NCI-H524 treated with DMSO at 0.1 percent for 48 hours (cell line): ENCODE measurements at regions not wholly inside any gene's neighbourhood (a gene's known extent, or its start where the extent isn't known, plus 50 kb on each side); places are given as distances from the start of the nearest gene placed in this dataset.

Experiments used
- DNase-seq: peaks from one replicate; lab custom pipeline; 2025; lab: John Stamatoyannopoulos, UW

GRCh38 chr15:95866711-95867440 is 463.6 kb upstream of the NR2F2 start:
- DNase-seq: no peak

DNA sequence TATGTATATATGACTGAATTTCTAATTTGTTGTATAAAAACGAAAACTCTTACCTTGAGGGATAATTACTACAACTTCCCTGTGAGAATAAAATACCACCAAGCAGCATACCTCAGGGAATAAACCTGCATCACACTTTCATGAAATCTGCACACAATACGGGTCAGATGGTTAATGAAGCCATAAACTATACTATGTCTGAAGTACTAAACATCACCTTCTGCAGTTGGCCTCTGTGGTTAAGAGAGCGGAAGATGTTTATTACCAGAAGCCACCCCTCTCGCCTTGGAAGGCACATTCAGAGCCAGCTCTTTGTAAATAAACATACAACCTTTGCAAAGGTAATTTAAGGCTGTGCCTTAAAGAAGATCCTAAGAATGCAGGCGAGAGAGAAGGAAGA is 462.1 kb upstream of the NR2F2 start:
- no peak for DNase-seq

GRCh38 chr15:95868970-95869369 is 461.5 kb upstream of the NR2F2 start:
- DNase-seq: no peak

DNA sequence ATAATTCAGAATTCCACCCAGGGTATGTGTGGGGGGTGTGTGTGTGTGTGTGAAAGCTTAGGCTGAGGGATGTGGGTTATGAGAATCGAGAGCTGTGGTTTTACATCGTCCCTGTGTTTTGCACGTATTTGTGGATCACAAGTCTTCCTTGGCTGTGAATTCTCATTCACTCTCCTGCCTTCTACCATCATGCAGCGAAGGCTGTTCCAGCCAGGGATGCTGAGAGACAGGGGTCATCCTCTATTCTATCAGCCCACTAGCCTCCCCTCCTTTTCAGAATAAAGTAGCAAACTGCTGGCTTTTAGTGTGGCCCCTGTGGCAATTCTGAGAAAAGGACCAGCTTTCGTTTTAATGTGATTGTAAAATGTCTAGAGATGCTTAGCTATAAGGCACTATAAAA is 460.6 kb upstream of the NR2F2 start:
- no peak for DNase-seq

- DNase-seq: no peak
Observed at GRCh38 chr15:95872366-95872771, 458.1 kb upstream of the NR2F2 start.

GRCh38 chr15:95874637-95875036 is 455.9 kb upstream of the NR2F2 start:
- DNase-seq: no peak

GRCh38 chr15:95875121-95875643 is 455.3 kb upstream of the NR2F2 start:
- no peak for DNase-seq

DNA sequence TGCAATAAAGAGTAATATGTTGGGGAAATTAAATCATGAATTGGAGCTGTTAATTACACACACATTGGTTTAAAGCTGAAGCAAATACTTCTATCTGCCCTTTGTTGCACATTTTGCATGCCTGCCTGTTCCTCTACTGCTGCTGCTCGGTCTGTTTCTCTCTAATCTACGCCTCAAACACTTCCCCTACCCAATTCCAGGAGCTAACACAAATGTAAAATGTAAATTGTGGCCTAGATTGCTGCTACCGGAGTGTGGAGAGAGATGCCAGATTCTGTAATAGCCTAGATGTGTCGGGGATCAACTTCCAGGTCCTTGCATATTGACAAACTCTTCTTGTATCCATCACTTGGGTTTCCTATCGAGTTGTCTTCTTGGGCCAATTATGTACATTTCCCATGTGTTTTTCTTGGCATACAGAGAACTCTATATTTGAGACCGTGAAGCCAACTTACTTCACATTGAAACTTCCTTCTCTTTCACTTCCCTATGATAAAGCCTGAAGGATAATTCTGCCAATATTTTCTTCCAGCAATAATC is 450.4 kb upstream of the NR2F2 start:
- no peak for DNase-seq

DNA sequence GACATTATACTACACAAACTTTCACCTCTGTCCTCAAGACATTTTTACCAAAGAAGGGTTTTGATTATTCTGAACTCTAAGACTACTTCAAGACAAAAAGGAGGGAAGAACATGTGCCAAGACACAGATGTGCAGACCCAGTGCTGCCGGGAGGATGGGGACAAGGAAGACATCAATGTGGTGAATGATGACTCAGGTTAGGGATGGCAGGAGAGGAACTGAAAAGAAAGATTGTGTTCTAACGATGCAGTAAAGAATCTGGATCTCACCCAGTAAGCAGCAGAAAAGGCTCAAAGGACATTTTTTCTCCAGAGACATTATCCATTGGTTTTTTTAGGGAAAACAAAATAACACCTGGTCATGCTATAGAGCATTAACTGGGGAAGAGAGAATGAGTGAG is 449.9 kb upstream of the NR2F2 start:
- no peak for DNase-seq

- DNase-seq: no peak
Observed at GRCh38 chr15:95883064-95883463, 447.4 kb upstream of the NR2F2 start.

- no peak for DNase-seq
Observed at GRCh38 chr15:95884276-95884675, 446.2 kb upstream of the NR2F2 start.

- peak; percentile 61 for DNase-seq
Observed at GRCh38 chr15:95887666-95888390, 442.7 kb upstream of the NR2F2 start.

- DNase-seq: no peak
Observed at GRCh38 chr15:95888762-95889161, 441.7 kb upstream of the NR2F2 start.

DNA sequence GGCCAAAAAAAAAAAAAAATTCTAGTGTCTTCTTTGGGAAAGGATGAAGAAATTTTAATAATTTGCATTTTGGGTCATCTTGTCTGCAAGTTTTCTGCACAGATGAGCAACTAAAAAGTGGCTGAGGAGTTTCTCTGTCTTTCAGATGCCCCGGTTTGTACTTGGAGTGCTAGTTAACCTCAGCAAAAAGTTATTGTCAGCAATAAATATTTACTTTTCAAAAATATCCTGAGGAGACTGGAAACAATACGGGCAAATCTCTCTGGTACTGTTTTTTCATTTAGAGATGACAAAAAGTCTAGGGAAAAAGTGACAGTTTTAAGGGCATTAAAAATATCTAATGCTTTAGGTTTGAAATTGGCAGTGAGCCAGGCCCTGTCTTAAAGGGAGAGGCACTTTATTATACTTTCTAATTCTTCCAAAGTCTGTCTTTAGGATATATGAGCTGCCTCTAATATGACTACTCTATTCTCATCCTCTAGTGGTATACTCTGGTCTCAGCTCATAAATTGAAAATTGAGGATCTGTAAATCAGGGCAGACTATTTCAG is 436.0 kb upstream of the NR2F2 start:
- DNase-seq: no peak

GRCh38 chr15:95895508-95895907 is 435.0 kb upstream of the NR2F2 start:
- no peak for DNase-seq

DNA sequence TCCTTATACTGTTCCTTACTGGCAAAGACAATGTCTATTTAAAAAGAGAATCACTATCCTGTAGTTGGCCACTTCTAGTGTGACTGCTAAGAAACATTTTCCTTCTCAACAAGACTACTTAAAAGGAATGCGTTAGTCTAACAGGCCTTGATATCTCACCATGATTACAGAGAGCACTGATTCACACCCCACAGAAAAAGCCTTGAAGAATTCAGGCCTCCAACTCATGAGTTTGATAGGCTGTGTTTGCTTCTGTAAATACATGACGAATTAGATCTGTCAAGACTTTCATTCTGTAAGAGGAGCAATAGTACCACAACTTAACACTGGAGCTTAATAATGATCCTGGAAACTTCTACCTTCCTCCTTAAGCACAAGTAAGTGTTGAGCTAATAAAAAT is 432.8 kb upstream of the NR2F2 start:
- DNase-seq: no peak

- no peak for DNase-seq
Observed at GRCh38 chr15:95898761-95899160, 431.7 kb upstream of the NR2F2 start.

DNA sequence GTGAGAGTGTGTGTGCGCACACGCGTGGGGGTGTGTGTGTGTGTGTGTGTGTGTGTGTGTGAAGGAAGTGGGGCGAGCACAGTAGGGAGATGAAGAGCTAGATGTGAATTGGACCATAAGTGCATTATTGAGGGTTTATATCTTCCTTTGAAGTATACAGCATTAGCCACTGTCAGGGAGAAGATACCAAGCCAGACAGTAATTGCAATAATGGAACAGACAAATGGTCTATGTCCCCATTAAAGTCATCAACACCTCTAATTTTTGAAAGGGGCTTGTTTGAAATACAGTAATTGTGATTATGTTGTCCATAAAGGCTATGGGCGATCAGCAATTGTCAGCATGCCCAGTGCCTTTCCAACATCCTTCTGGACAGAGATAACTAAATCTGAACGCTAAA is 429.2 kb upstream of the NR2F2 start:
- DNase-seq: no peak

DNA sequence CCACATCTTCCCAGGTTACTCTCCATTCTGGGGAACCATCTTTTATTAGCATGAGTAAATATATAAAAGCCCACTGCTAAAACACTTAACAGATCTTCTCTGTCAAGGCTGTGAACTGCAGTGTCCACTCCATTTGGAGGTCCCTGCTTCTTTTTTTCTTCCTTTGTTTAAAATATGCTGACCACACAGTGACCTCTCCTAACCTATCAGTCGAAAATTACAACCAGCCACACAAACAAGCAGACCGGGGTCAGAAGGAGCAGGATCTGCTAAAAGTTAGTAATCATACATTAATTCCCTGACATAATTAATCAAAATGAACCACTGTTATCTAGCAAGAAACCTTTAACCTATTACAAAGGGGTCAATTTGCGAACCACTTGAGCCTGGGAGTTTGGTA is 427.9 kb upstream of the NR2F2 start:
- no peak for DNase-seq

GRCh38 chr15:95903352-95903751 is 427.1 kb upstream of the NR2F2 start:
- DNase-seq: no peak

DNA sequence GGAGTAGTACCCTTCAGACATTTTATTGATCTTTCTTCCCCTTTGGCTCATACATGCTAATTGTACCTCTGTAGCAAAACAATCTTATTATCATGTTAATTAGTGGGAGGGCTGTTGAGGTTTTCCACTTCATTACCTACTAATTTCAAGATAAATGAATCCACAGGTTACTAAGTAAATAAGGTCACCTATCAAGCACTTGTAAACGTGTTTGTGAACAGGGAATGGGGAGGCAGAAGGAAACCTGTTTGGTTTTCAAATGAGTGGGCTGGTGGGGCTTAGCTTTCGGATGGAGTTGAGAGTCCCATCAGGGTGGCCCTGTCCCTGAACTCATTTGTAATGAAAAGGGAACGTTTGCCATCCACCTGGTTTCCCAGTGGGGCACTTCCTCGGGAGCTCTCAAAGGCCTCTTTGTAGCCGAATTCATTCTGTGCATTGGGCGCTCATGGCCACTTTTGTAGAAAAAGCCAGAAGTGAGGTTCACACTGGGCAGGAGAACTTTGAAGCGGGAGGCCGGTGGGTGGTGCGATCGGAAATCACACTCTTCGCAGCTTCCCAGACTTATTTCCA is 419.8 kb upstream of the NR2F2 start:
- no peak for DNase-seq

GRCh38 chr15:95911570-95912279 is 418.8 kb upstream of the NR2F2 start:
- DNase-seq: no peak
